SK-N-SH treated with all-trans-retinoic acid at 6 μM for 48 hours (cell line): ENCODE measurements at regions not wholly inside any gene's neighbourhood (a gene's known extent, or its start where the extent isn't known, plus 50 kb on each side); places are given as distances from the start of the nearest gene placed in this dataset.

Source experiments
- ATAC-seq: fragments of 200-7000 bp; cut with Tn5 transposase; 3 replicates; pipeline ENCODE4 v1.9.1; 2020; ENCODE audit warnings: mild to moderate bottlenecking, moderate library complexity
- ARNTL ChIP-seq: fragments of 450-650 bp; formaldehyde crosslinking; IDR thresholded peaks from 2 replicates; pipeline ENCODE4 v1.5.0; 2020; ENCODE audit warnings: low read depth, mild to moderate bottlenecking, moderate library complexity, borderline replicate concordance
- CSDC2 ChIP-seq: fragments of 250-450 bp; sonication (Bioruptor Pico); IDR thresholded peaks from 2 replicates; pipeline ENCODE4 v1.5.0; 2020; ENCODE audit warnings: mild to moderate bottlenecking, moderate library complexity
- ESRRG ChIP-seq: fragments of 250-450 bp; sonication (Bioruptor Pico); IDR thresholded peaks from 2 replicates; pipeline ENCODE4 v1.6.1; 2021; ENCODE audit warnings: mild to moderate bottlenecking
- ISL1 ChIP-seq: fragments of 250-450 bp; sonication (Bioruptor Pico); IDR thresholded peaks from 2 replicates; pipeline ENCODE4 v2.1.2; 2022; ENCODE audit warnings: mild to moderate bottlenecking, moderate library complexity
- OSR1 ChIP-seq: fragments of 250-450 bp; sonication (Bioruptor Pico); IDR thresholded peaks from 2 replicates; pipeline ENCODE4 v1.8.0; 2022; ENCODE audit warnings: moderate library complexity, mild to moderate bottlenecking, inconsistent platforms
- PPARA ChIP-seq: fragments of 250-450 bp; sonication (Bioruptor Pico); IDR thresholded peaks from 2 replicates; pipeline ENCODE4 v1.5.0; 2020; ENCODE audit warnings: mild to moderate bottlenecking, borderline replicate concordance
- RARB ChIP-seq: fragments of 250-450 bp; sonication (Bioruptor Pico); IDR thresholded peaks from 2 replicates; pipeline ENCODE4 v1.8.0; 2021; ENCODE audit warnings: mild to moderate bottlenecking, moderate library complexity
- SNAI2 ChIP-seq: fragments of 250-450 bp; sonication (Bioruptor Pico); IDR thresholded peaks from 2 replicates; pipeline ENCODE4 v1.5.0; 2020; ENCODE audit warnings: mild to moderate bottlenecking, moderate library complexity
- TCF4 ChIP-seq: fragments of 250-450 bp; sonication (Bioruptor Pico); IDR thresholded peaks from 2 replicates; pipeline ENCODE4 v1.8.0; 2021; ENCODE audit warnings: mild to moderate bottlenecking, moderate library complexity, borderline replicate concordance
- ZC3H10 ChIP-seq: fragments of 250-450 bp; sonication (Bioruptor Pico); IDR thresholded peaks from 2 replicates; pipeline ENCODE4 v1.5.1; 2021; ENCODE audit warnings: mild to moderate bottlenecking, moderate library complexity
- ZFP3 ChIP-seq: fragments of 250-450 bp; sonication (Bioruptor Pico); IDR thresholded peaks from 2 replicates; pipeline ENCODE4 v1.5.0; 2020; ENCODE audit warnings: mild to moderate bottlenecking, moderate library complexity
- ZFP30 ChIP-seq: fragments of 450-650 bp; formaldehyde crosslinking; IDR thresholded peaks from 2 replicates; pipeline ENCODE4 v1.5.0; 2022; ENCODE audit warnings: mild to moderate bottlenecking, moderate library complexity
- ZNF565 ChIP-seq: fragments of 450-650 bp; formaldehyde crosslinking; conservative IDR thresholded peaks from 2 replicates; pipeline ENCODE4 v1.5.0; 2020; ENCODE audit warnings: low read depth, mild to moderate bottlenecking, moderate library complexity
- ZNF70 ChIP-seq: fragments of 450-650 bp; formaldehyde crosslinking; IDR thresholded peaks from 2 replicates; pipeline ENCODE4 v1.5.0; 2020; ENCODE audit warnings: mild to moderate bottlenecking, moderate library complexity
- TF ChIP-seq, protein P1 (sequence below): fragments of 250-450 bp; sonication (Bioruptor Pico); IDR thresholded peaks from 2 replicates; pipeline ENCODE4 v1.8.0; 2020; ENCODE audit warnings: mild to moderate bottlenecking, moderate library complexity, borderline replicate concordance
- TF ChIP-seq, protein P2 (sequence below): fragments of 250-450 bp; sonication (Bioruptor Pico); IDR thresholded peaks from 2 replicates; pipeline ENCODE4 v1.5.1; 2020; ENCODE audit warnings: low read depth, mild to moderate bottlenecking, moderate library complexity
- TF ChIP-seq, protein P3 (sequence below): fragments of 250-450 bp; sonication (Bioruptor Pico); IDR thresholded peaks from 2 replicates; pipeline ENCODE4 v1.5.1; 2021; ENCODE audit warnings: mild to moderate bottlenecking, moderate library complexity
- TF ChIP-seq, protein P4 (sequence below): fragments of 250-450 bp; sonication (Bioruptor Pico); IDR thresholded peaks from 2 replicates; pipeline ENCODE4 v1.8.0; 2021; ENCODE audit warnings: low read depth, mild to moderate bottlenecking, moderate library complexity, borderline replicate concordance
- TF ChIP-seq, protein P5 (sequence below): fragments of 250-450 bp; sonication (Bioruptor Pico); IDR thresholded peaks from 2 replicates; pipeline ENCODE4 v1.5.0; 2020; ENCODE audit warnings: mild to moderate bottlenecking, moderate library complexity

DNA sequence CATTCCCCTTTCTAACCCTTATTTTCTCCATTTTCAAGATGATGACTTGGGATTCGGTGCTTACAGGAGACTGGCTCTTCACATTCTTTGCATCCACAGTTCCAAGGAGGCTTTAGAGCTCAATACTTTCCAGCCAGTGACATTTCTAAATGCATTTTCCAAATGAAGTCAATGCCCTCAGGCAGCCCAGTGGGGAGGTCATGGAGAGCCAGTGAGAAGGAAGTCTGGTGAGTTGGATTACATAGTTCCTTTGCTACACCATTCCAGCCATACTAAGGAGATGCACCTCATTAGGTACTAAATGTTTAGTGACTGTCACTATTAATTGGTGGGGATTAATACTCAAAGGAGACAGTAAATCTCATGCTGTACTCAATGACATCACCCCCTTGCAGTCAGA lies 248.1 kb downstream of the LRRN1 start:
- no peak for ATAC-seq
- TF ChIP-seq, protein P1, sequence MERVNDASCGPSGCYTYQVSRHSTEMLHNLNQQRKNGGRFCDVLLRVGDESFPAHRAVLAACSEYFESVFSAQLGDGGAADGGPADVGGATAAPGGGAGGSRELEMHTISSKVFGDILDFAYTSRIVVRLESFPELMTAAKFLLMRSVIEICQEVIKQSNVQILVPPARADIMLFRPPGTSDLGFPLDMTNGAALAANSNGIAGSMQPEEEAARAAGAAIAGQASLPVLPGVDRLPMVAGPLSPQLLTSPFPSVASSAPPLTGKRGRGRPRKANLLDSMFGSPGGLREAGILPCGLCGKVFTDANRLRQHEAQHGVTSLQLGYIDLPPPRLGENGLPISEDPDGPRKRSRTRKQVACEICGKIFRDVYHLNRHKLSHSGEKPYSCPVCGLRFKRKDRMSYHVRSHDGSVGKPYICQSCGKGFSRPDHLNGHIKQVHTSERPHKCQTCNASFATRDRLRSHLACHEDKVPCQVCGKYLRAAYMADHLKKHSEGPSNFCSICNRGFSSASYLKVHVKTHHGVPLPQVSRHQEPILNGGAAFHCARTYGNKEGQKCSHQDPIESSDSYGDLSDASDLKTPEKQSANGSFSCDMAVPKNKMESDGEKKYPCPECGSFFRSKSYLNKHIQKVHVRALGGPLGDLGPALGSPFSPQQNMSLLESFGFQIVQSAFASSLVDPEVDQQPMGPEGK (CRISPR knock-in tag), result no peak
- TF ChIP-seq ZFP30 (CRISPR knock-in tag) (no peak), ZNF70 (no peak), ZFP3 (no peak), ZC3H10 (CRISPR knock-in tag) (no peak), SNAI2 (CRISPR knock-in tag) (no peak), RARB (no peak), TCF4 (CRISPR knock-in tag) (no peak), PPARA (CRISPR knock-in tag) (no peak)
- TF ChIP-seq, protein P2, sequence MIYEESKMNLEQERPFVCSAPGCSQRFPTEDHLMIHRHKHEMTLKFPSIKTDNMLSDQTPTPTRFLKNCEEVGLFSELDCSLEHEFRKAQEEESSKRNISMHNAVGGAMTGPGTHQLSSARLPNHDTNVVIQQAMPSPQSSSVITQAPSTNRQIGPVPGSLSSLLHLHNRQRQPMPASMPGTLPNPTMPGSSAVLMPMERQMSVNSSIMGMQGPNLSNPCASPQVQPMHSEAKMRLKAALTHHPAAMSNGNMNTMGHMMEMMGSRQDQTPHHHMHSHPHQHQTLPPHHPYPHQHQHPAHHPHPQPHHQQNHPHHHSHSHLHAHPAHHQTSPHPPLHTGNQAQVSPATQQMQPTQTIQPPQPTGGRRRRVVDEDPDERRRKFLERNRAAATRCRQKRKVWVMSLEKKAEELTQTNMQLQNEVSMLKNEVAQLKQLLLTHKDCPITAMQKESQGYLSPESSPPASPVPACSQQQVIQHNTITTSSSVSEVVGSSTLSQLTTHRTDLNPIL, result no peak
- TF ChIP-seq, protein P3, sequence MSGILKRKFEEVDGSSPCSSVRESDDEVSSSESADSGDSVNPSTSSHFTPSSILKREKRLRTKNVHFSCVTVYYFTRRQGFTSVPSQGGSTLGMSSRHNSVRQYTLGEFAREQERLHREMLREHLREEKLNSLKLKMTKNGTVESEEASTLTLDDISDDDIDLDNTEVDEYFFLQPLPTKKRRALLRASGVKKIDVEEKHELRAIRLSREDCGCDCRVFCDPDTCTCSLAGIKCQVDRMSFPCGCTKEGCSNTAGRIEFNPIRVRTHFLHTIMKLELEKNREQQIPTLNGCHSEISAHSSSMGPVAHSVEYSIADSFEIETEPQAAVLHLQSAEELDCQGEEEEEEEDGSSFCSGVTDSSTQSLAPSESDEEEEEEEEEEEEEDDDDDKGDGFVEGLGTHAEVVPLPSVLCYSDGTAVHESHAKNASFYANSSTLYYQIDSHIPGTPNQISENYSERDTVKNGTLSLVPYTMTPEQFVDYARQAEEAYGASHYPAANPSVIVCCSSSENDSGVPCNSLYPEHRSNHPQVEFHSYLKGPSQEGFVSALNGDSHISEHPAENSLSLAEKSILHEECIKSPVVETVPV (CRISPR knock-in tag), result no peak
- TF ChIP-seq, protein P4, sequence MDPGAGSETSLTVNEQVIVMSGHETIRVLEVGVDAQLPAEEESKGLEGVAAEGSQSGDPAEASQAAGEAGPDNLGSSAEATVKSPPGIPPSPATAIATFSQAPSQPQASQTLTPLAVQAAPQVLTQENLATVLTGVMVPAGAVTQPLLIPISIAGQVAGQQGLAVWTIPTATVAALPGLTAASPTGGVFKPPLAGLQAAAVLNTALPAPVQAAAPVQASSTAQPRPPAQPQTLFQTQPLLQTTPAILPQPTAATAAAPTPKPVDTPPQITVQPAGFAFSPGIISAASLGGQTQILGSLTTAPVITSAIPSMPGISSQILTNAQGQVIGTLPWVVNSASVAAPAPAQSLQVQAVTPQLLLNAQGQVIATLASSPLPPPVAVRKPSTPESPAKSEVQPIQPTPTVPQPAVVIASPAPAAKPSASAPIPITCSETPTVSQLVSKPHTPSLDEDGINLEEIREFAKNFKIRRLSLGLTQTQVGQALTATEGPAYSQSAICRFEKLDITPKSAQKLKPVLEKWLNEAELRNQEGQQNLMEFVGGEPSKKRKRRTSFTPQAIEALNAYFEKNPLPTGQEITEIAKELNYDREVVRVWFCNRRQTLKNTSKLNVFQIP (CRISPR knock-in tag), result no peak

DNA sequence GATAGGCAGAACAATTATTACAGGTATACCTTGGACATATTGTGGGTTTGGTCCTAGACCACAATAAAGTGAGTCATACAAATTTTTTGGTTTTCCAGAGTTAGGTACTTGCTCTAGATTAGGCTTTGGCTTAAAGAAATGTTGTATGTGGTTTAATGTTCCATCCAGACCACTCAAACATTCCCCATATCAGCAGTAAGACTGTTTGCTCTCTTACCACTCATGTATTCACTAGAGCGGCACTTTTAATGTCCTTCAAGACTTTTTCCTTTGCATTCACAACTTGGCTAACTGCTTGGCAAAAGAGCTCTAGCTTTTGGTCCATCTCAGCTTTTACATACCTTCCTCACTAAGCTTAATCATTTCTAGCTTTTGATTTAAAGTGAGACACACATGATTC lies 250.5 kb upstream of the SETMAR start:
- no peak for ATAC-seq
- no peak for TF ChIP-seq OSR1
- TF ChIP-seq, protein P5, sequence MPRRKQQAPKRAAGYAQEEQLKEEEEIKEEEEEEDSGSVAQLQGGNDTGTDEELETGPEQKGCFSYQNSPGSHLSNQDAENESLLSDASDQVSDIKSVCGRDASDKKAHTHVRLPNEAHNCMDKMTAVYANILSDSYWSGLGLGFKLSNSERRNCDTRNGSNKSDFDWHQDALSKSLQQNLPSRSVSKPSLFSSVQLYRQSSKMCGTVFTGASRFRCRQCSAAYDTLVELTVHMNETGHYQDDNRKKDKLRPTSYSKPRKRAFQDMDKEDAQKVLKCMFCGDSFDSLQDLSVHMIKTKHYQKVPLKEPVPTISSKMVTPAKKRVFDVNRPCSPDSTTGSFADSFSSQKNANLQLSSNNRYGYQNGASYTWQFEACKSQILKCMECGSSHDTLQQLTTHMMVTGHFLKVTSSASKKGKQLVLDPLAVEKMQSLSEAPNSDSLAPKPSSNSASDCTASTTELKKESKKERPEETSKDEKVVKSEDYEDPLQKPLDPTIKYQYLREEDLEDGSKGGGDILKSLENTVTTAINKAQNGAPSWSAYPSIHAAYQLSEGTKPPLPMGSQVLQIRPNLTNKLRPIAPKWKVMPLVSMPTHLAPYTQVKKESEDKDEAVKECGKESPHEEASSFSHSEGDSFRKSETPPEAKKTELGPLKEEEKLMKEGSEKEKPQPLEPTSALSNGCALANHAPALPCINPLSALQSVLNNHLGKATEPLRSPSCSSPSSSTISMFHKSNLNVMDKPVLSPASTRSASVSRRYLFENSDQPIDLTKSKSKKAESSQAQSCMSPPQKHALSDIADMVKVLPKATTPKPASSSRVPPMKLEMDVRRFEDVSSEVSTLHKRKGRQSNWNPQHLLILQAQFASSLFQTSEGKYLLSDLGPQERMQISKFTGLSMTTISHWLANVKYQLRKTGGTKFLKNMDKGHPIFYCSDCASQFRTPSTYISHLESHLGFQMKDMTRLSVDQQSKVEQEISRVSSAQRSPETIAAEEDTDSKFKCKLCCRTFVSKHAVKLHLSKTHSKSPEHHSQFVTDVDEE (CRISPR knock-in tag), result no peak
- no peak for TF ChIP-seq TCF4 (CRISPR knock-in tag)
- TF ChIP-seq ZC3H10 (CRISPR knock-in tag), result no peak
- TF ChIP-seq RARB, result no peak

DNA sequence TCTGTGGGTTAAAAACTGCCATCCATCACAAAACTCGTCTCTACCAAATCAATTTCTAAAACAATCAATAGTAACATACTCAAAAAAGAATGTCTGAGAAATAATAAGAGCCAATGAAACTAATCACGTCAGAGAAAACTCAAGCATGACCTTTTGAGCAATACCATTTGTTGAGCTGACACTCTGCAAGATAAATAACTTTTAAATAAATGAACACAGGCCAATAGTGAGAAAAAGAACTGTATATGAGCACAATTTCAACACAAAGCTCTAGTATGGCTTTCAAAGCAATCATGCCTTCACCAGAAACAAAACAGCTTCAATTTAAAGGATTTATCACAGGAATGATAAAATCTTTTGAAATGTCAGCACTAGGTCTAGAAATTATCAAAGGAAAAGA lies 249.2 kb upstream of the SETMAR start:
- ATAC-seq, result no peak
- TF ChIP-seq ESRRG (no peak), ISL1 (no peak), ZFP30 (CRISPR knock-in tag) (no peak), ARNTL (CRISPR knock-in tag) (no peak), ZC3H10 (CRISPR knock-in tag) (no peak), ZNF70 (no peak), PPARA (CRISPR knock-in tag) (no peak), CSDC2 (CRISPR knock-in tag) (no peak), ZFP3 (no peak), OSR1 (no peak), ZNF565 (CRISPR knock-in tag) (no peak)
- TF ChIP-seq, protein P3 (CRISPR knock-in tag), result no peak
- TF ChIP-seq, protein P2, result no peak
